HepG2 (cell line): ENCODE measurements at regions not wholly inside any gene's neighbourhood (a gene's known extent, or its start where the extent isn't known, plus 50 kb on each side); places are given as distances from the start of the nearest gene placed in this dataset.

Source experiments
- ATAC-seq: fragments of 200-7000 bp; cut with Tn5 transposase; 3 replicates; pipeline ENCODE4 v1.9.1; 2020; ENCODE audit warnings: mild to moderate bottlenecking, moderate library complexity
- BruUV-seq: library from RNA; stranded (reverse); fragments of 400-500 nt; replicated peaks from 2 replicates; lab custom pipeline; 2021; lab: Mats Ljungman, UMichigan
- CTCF ChIA-PET: fragments of 300-600 bp; formaldehyde crosslinking; extraction: SDS; loops from one replicate; lab custom pipeline; 2021; ENCODE audit warnings: low total read pairs, inconsistent platforms, low intra/inter-chr PET ratio; lab: Yijun Ruan, JAX
- POLR2A ChIA-PET: fragments of 350-600 bp; sonication (Branson Sonifier 250); formaldehyde crosslinking; loops from one replicate; lab custom pipeline; 2020; ENCODE audit warnings: antibody characterized with exemption, inconsistent platforms; lab: Yijun Ruan, JAX
- DNase-seq: peaks from one replicate; pipeline ENCODE4 v3.0.0-alpha.2; 2015; ENCODE audit warnings: low spot score
- FAIRE-seq: peaks from 3 replicates; lab custom pipeline; 2011; peaks lifted over from hg19 to GRCh38; lab: Jason Lieb, UNC
- H2AFZ ChIP-seq: one replicate; pipeline ENCODE4 v1.6.1; 2011; ENCODE audit warnings: low read length, inconsistent platforms
- H3K27ac ChIP-seq: fragments of 300-600 bp; 3 replicates; pipeline ENCODE4 v1.8.0; 2011; ENCODE audit warnings: mixed run types, mild to moderate bottlenecking, mixed read lengths, low read length, inconsistent platforms; ENCODE audit not compliant: insufficient read depth; ENCODE audit errors: extremely low read length
- H3K27me3 ChIP-seq, 2 experiments: fragments of 200-600 bp in 1 of 2; 2 replicates in 1 of 2; 3 replicates in 1 of 2; pipeline versions ENCODE4 v1.6.0 to v1.8.0; 2011; ENCODE audit warnings: low read length in 2 of 2, mild to moderate bottlenecking in 2 of 2, moderate library complexity in 2 of 2, inconsistent platforms in 1 of 2; ENCODE audit not compliant: insufficient read depth in 2 of 2, control insufficient read depth in 1 of 2
- H3K36me3 ChIP-seq, 2 experiments: fragments of 200-600 bp in 1 of 2; replicated peaks in 1 of 2; 2 replicates in 1 of 2; 3 replicates in 1 of 2; pipeline versions ENCODE4 v1.5.1 to v1.8.0; 2011; ENCODE audit warnings: low read length in 2 of 2, inconsistent platforms in 1 of 2; ENCODE audit not compliant: insufficient read depth in 2 of 2, control insufficient read depth in 1 of 2
- H3K4me1 ChIP-seq: 2 replicates; pipeline ENCODE4 v1.5.1; 2012; ENCODE audit warnings: low read length, inconsistent platforms; ENCODE audit not compliant: insufficient read depth
- H3K4me2 ChIP-seq: 2 replicates; pipeline ENCODE4 v1.6.0; 2011; ENCODE audit warnings: low read depth, low read length, inconsistent platforms
- H3K4me3 ChIP-seq, 3 experiments: fragments of 200-600 bp in 1 of 3; sonication (generic), shearing (Covaris generic) in 1 of 3; replicated peaks in 1 of 3; 2 replicates each; pipeline ENCODE4 v1.5.1; 2011 to 2016; ENCODE audit warnings: low read length in 3 of 3, inconsistent platforms in 2 of 3, low read depth in 2 of 3, mild to moderate bottlenecking in 2 of 3, control low read depth in 1 of 3, mixed read lengths in 1 of 3; ENCODE audit not compliant: insufficient read depth in 1 of 3
- H3K79me2 ChIP-seq: one replicate; pipeline ENCODE4 v1.6.1; 2011; ENCODE audit warnings: low read length, inconsistent platforms; ENCODE audit not compliant: insufficient read depth
- H3K9ac ChIP-seq: 2 replicates; pipeline ENCODE4 v1.6.0; 2011; ENCODE audit warnings: mild to moderate bottlenecking, low read depth, low read length, inconsistent platforms; ENCODE audit not compliant: insufficient read depth
- H3K9me3 ChIP-seq: 2 replicates; pipeline ENCODE4 v1.5.1; 2012; ENCODE audit warnings: mild to moderate bottlenecking, low read length
- H4K20me1 ChIP-seq: 2 replicates; pipeline ENCODE4 v1.6.0; 2011; ENCODE audit warnings: inconsistent platforms, mild to moderate bottlenecking, low read length, moderate library complexity; ENCODE audit not compliant: insufficient read depth
- ELF4 ChIP-seq: sonication (generic); formaldehyde crosslinking; IDR thresholded peaks from 2 replicates; pipeline ENCODE4 v1.5.0; 2020; ENCODE audit warnings: missing genetic modification reagents, mild to moderate bottlenecking, moderate library complexity, borderline replicate concordance
- JDP2 ChIP-seq: sonication (generic); formaldehyde crosslinking; IDR thresholded peaks from 2 replicates; pipeline ENCODE4 v1.8.1; 2022; ENCODE audit warnings: missing genetic modification reagents, borderline replicate concordance
- NFYB ChIP-seq: sonication (generic); formaldehyde crosslinking; IDR thresholded peaks from 2 replicates; pipeline ENCODE4 v1.4.0; 2020; ENCODE audit warnings: missing genetic modification reagents
- RBFOX2 ChIP-seq: fragments of 200-400 bp; formaldehyde crosslinking; IDR thresholded peaks from 2 replicates; pipeline ENCODE4 v1.6.1; 2017; ENCODE audit warnings: low read depth, mild to moderate bottlenecking, low read length
- SMC3 ChIP-seq: IDR thresholded peaks from 2 replicates; pipeline ENCODE4 v1.6.1; 2011; ENCODE audit warnings: low read length, improper control_type of control experiment
- SP2 ChIP-seq: sonication (generic); formaldehyde crosslinking; IDR thresholded peaks from 2 replicates; pipeline ENCODE4 v1.5.1; 2020; ENCODE audit warnings: mild to moderate bottlenecking, missing genetic modification reagents
- ZBTB8A ChIP-seq: sonication (generic); formaldehyde crosslinking; IDR thresholded peaks from 2 replicates; pipeline ENCODE4 v1.4.0; 2020; ENCODE audit warnings: mild to moderate bottlenecking, low read depth, missing genetic modification reagents, borderline replicate concordance
- ZNF124 ChIP-seq: sonication (generic); formaldehyde crosslinking; IDR thresholded peaks from 2 replicates; pipeline ENCODE4 v1.4.0; 2020; ENCODE audit warnings: missing genetic modification reagents
- ZNF337 ChIP-seq: sonication (generic); formaldehyde crosslinking; IDR thresholded peaks from 2 replicates; pipeline ENCODE4 v1.5.1; 2020; ENCODE audit warnings: missing genetic modification reagents, low read depth, mild to moderate bottlenecking, borderline replicate concordance
- ZNF75D ChIP-seq: sonication (generic); formaldehyde crosslinking; IDR thresholded peaks from 2 replicates; pipeline ENCODE4 v1.8.1; 2023; ENCODE audit warnings: missing genetic modification reagents, mild to moderate bottlenecking, borderline replicate concordance
- WGBS: methylation state at CpG from one replicate; pipeline ENCODE4 v1.1.6; 2017; ENCODE audit warnings: low lambda C conversion rate; 5-methylcytosine and 5-hydroxymethylcytosine counted together
- in situ Hi-C: cut with HindIII; loops from 2 replicates; pipeline ENCODE4 v1.10.0; 2017; ENCODE audit warnings: low pct_unique_long_range_greater_than_20kb; ENCODE audit not compliant: extremely low pct_ligation_motif_present
- intact Hi-C: fragments of 100-400 bp; cut with micrococcal nuclease; formaldehyde crosslinking; loops from one replicate; pipeline ENCODE4 v1.10.0; 2022; ENCODE audit not compliant: unreplicated experiment
- TF ChIP-seq, protein P1 (sequence below): IDR thresholded peaks from 2 replicates; pipeline ENCODE4 v1.6.1; 2016; ENCODE audit warnings: mild to moderate bottlenecking, missing biosample characterization, missing genetic modification reagents
- TF ChIP-seq, protein P2 (sequence below): sonication (generic); formaldehyde crosslinking; IDR thresholded peaks from 2 replicates; pipeline ENCODE4 v1.5.0; 2020; ENCODE audit warnings: mild to moderate bottlenecking, missing genetic modification reagents
- TF ChIP-seq, protein P3 (sequence below): sonication (generic); formaldehyde crosslinking; IDR thresholded peaks from 2 replicates; pipeline ENCODE4 v1.5.1; 2020; ENCODE audit warnings: missing genetic modification reagents, mild to moderate bottlenecking, borderline replicate concordance

DNA sequence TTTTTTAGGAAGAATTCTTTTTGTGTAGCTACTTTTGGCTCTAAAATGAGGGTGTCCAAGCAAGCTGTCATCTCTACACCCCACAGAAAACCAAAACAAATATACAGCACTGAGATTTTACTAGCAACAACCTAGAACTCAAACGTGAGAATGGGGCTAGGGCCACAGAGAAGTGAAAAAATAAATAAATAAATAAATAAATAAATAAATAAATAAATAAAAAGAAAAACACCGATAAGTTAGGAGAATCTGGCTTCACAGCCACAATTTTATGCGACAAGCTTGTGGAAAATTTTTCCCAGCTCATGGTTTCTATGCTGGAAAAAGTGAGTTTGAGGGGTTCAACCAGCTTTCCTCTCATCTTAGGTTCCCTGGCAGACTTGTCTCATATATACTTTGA is 324.6 kb upstream of the TACR3 start:
- intact Hi-C loops = no loop called here
- H3K4me2 ChIP-seq = no peak overlapping the region
- CTCF ChIA-PET = no interaction called here
- ATAC-seq (no peak), FAIRE-seq (no peak), DNase-seq (no peak)
- in situ Hi-C loops = no loop called here
- BruUV-seq = no TSS peak
- no peak overlapping the region for H2AFZ ChIP-seq
- H3K9ac ChIP-seq = no peak overlapping the region
- H3K36me3 ChIP-seq = no peaks in the 10 kb centered on the region
- H3K9me3 ChIP-seq = no peaks in the 10 kb centered on the region
- H3K4me1 ChIP-seq = peaks cover 5% of the 10 kb centered on the region; the same call in 1 of the 2 replicates
- H3K4me3 ChIP-seq = no peak overlapping the region
- H3K27ac ChIP-seq = no peak overlapping the region
- WGBS = 1% methylated on average over 3 of the region's 3 CpGs
- POLR2A ChIA-PET = no interaction called here
- no peaks in the 10 kb centered on the region for H4K20me1 ChIP-seq
- no peaks in the 10 kb centered on the region for H3K27me3 ChIP-seq
- TF ChIP-seq, protein P1, sequence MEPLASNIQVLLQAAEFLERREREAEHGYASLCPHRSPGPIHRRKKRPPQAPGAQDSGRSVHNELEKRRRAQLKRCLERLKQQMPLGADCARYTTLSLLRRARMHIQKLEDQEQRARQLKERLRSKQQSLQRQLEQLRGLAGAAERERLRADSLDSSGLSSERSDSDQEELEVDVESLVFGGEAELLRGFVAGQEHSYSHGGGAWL = no peak
- TF ChIP-seq JDP2 (CRISPR knock-in tag) = no peak
- TF ChIP-seq NFYB = no peak
- TF ChIP-seq ZNF75D (CRISPR knock-in tag) = no peak
- no peak for TF ChIP-seq RBFOX2
- TF ChIP-seq, protein P2, sequence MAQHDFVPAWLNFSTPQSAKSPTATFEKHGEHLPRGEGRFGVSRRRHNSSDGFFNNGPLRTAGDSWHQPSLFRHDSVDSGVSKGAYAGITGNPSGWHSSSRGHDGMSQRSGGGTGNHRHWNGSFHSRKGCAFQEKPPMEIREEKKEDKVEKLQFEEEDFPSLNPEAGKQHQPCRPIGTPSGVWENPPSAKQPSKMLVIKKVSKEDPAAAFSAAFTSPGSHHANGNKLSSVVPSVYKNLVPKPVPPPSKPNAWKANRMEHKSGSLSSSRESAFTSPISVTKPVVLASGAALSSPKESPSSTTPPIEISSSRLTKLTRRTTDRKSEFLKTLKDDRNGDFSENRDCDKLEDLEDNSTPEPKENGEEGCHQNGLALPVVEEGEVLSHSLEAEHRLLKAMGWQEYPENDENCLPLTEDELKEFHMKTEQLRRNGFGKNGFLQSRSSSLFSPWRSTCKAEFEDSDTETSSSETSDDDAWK (CRISPR knock-in tag) = no peak
- TF ChIP-seq, protein P3, sequence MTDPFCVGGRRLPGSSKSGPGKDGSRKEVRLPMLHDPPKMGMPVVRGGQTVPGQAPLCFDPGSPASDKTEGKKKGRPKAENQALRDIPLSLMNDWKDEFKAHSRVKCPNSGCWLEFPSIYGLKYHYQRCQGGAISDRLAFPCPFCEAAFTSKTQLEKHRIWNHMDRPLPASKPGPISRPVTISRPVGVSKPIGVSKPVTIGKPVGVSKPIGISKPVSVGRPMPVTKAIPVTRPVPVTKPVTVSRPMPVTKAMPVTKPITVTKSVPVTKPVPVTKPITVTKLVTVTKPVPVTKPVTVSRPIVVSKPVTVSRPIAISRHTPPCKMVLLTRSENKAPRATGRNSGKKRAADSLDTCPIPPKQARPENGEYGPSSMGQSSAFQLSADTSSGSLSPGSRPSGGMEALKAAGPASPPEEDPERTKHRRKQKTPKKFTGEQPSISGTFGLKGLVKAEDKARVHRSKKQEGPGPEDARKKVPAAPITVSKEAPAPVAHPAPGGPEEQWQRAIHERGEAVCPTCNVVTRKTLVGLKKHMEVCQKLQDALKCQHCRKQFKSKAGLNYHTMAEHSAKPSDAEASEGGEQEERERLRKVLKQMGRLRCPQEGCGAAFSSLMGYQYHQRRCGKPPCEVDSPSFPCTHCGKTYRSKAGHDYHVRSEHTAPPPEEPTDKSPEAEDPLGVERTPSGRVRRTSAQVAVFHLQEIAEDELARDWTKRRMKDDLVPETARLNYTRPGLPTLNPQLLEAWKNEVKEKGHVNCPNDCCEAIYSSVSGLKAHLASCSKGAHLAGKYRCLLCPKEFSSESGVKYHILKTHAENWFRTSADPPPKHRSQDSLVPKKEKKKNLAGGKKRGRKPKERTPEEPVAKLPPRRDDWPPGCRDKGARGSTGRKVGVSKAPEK (CRISPR knock-in tag) = no peak
- TF ChIP-seq SP2 (CRISPR knock-in tag) = no peak
- TF ChIP-seq ZBTB8A (CRISPR knock-in tag) = no peak
- no peak for TF ChIP-seq ZNF124 (CRISPR knock-in tag)
- no peak for TF ChIP-seq SMC3
- TF ChIP-seq ELF4 (CRISPR knock-in tag) = no peak
- TF ChIP-seq ZNF337 = no peak
- no peaks in the 10 kb centered on the region for H3K79me2 ChIP-seq
